NT2/D1 (cell line): ENCODE measurements at regions not wholly inside any gene's neighbourhood (a gene's known extent, or its start where the extent isn't known, plus 50 kb on each side); places are given as distances from the start of the nearest gene placed in this dataset.

ENCODE experiments used
- DNase-seq: peaks from one replicate; pipeline ENCODE4 v3.0.0-alpha.2; 2011; ENCODE audit warnings: low read depth, low spot score
- H3K27me3 ChIP-seq: 2 replicates; pipeline ENCODE4 v1.6.0; 2011; ENCODE audit warnings: mild to moderate bottlenecking; ENCODE audit not compliant: insufficient read length, insufficient read depth
- H3K36me3 ChIP-seq: 2 replicates; pipeline ENCODE4 v1.6.1; 2011; ENCODE audit warnings: mild to moderate bottlenecking, low read length, mixed read lengths; ENCODE audit not compliant: insufficient read depth, insufficient read length
- H3K4me1 ChIP-seq: 2 replicates; pipeline ENCODE4 v1.5.1; 2011; ENCODE audit not compliant: insufficient read depth, insufficient read length
- H3K4me3 ChIP-seq: 2 replicates; pipeline ENCODE4 v1.5.1; 2011; ENCODE audit warnings: low read depth; ENCODE audit not compliant: insufficient read length
- H3K9ac ChIP-seq: 2 replicates; pipeline ENCODE4 v1.6.0; 2011; ENCODE audit warnings: low read depth; ENCODE audit not compliant: insufficient read length
- H3K9me3 ChIP-seq: 2 replicates; pipeline ENCODE4 v1.5.1; 2011; ENCODE audit warnings: mild to moderate bottlenecking, low read length; ENCODE audit not compliant: insufficient read depth
- SUZ12 ChIP-seq: IDR thresholded peaks from 2 replicates; pipeline ENCODE4 v1.6.1; 2011; ENCODE audit not compliant: insufficient read length, insufficient read depth; ENCODE audit errors: extremely low read depth
- YY1 ChIP-seq: IDR thresholded peaks from 2 replicates; pipeline ENCODE4 v1.6.1; 2011; ENCODE audit not compliant: insufficient read length, insufficient read depth
- ZNF274 ChIP-seq: IDR thresholded peaks from 2 replicates; pipeline ENCODE4 v1.6.1; 2011; ENCODE audit warnings: mild to moderate bottlenecking, low read depth, low read length

- H3K4me1 ChIP-seq: no peaks in the 10 kb centered on the region
- no peak overlapping the region for H3K9ac ChIP-seq
- no peaks in the 10 kb centered on the region for H3K27me3 ChIP-seq
- no peaks in the 10 kb centered on the region for H3K36me3 ChIP-seq
- H3K4me3 ChIP-seq: no peak overlapping the region
- TF ChIP-seq SUZ12 (no peak), YY1 (no peak), ZNF274 (no peak)
- H3K9me3 ChIP-seq: no peaks in the 10 kb centered on the region
- DNase-seq: no peak
These were observed 447.9 kb upstream of the OPRM1 start for GRCh38 chr6:153591159-153591558.

DNA sequence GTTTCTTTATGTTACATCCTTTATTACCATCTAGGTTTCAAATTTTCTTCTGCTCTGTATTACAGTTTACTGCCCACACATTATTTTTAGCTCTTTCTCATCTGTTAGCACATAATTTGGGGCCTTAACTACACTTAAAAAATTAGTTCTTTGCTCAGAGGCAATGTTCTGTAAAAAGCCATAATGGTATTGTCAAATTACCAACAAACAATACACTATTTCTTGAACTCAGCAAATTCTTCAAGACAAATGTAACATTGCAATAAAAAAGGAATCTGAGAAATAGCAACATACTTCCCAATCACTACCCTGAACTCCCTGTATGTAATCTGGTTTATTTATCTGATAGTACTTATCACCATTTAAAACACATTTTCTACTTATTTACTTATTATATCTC is 448.6 kb upstream of the OPRM1 start:
- H3K27me3 ChIP-seq: no peaks in the 10 kb centered on the region
- no peaks in the 10 kb centered on the region for H3K4me1 ChIP-seq
- no peak overlapping the region for H3K4me3 ChIP-seq
- TF ChIP-seq SUZ12 (no peak), ZNF274 (no peak), YY1 (no peak)
- no peaks in the 10 kb centered on the region for H3K36me3 ChIP-seq
- H3K9me3 ChIP-seq: no peaks in the 10 kb centered on the region
- no peak for DNase-seq
- no peak overlapping the region for H3K9ac ChIP-seq

DNA sequence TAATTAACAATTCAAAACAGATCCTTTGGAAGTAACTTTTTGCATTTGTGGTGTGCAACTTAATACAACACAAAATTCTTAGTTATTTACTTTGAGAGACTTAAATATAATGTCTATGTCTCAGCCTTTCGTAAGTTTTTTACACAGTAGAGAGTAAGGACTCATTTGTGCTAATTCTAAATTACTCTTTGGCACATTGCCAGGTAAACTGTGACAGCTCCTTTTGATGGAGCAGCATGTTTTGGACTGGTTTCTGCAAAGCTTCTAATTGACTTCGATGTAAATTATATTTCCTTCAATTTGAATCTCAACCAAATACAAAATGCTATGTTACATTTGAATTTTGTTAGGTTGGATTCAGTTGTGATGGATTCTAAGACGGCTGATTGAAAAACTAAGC is 450.7 kb upstream of the OPRM1 start:
- Histone ChIP-seq H3K4me3 (no peak overlapping the region), H3K27me3 (no peaks in the 10 kb centered on the region), H3K36me3 (no peaks in the 10 kb centered on the region), H3K9me3 (no peaks in the 10 kb centered on the region), H3K4me1 (no peaks in the 10 kb centered on the region), H3K9ac (no peak overlapping the region)
- no peak for TF ChIP-seq SUZ12
- no peak for DNase-seq

GRCh38 chr6:153583685-153584084 is 452.6 kb upstream of the RGS17 start:
- H3K27me3 ChIP-seq: no peaks in the 10 kb centered on the region
- H3K4me1 ChIP-seq: no peaks in the 10 kb centered on the region
- H3K9me3 ChIP-seq: no peaks in the 10 kb centered on the region
- no peak overlapping the region for H3K4me3 ChIP-seq
- TF ChIP-seq SUZ12: no peak
- no peak for TF ChIP-seq YY1
- no peak for TF ChIP-seq ZNF274
- H3K9ac ChIP-seq: no peak overlapping the region
- no peak for DNase-seq
- H3K36me3 ChIP-seq: no peaks in the 10 kb centered on the region

DNA sequence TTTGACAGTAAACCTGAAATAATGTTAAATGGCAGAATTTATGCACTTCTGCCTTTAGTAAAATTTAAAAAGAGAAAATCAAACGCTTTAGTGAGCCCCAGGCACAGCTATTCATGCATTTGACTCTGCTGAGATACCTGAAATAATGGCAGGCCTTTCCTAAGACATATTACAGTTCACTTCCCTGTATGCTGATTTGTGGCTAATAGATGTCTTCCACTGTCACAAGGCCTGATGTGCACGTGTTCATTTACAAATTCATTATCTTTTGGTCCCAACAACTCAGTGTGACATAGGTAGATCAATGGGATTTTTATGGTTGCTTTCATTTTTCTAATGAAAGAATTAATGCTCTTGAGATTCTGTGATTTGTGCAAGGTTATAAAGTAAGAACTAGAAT is 449.7 kb upstream of the RGS17 start:
- Histone ChIP-seq H3K4me3 (no peak overlapping the region), H3K9me3 (no peaks in the 10 kb centered on the region), H3K27me3 (no peaks in the 10 kb centered on the region), H3K36me3 (no peaks in the 10 kb centered on the region), H3K9ac (no peak overlapping the region), H3K4me1 (no peaks in the 10 kb centered on the region)
- DNase-seq: no peak
- TF ChIP-seq ZNF274: no peak
- TF ChIP-seq YY1: no peak
- TF ChIP-seq SUZ12: no peak

- Histone ChIP-seq H3K27me3 (no peaks in the 10 kb centered on the region), H3K4me1 (no peaks in the 10 kb centered on the region)
- DNase-seq: no peak
These were observed 444.4 kb upstream of the RGS17 start for GRCh38 chr6:153575528-153575927.

GRCh38 chr6:153574231-153574630 is 443.1 kb upstream of the RGS17 start:
- TF ChIP-seq YY1: no peak
- no peak for TF ChIP-seq ZNF274
- no peak for TF ChIP-seq SUZ12
- Histone ChIP-seq H3K4me3 (no peak overlapping the region), H3K36me3 (no peaks in the 10 kb centered on the region), H3K9ac (no peak overlapping the region), H3K4me1 (no peaks in the 10 kb centered on the region), H3K27me3 (no peaks in the 10 kb centered on the region), H3K9me3 (no peaks in the 10 kb centered on the region)
- no peak for DNase-seq

More at GRCh38 chr6:153575528-153575927, 444.4 kb upstream of the RGS17 start:
- Histone ChIP-seq H3K9ac (no peak overlapping the region), H3K9me3 (no peaks in the 10 kb centered on the region), H3K36me3 (no peaks in the 10 kb centered on the region), H3K4me3 (no peak overlapping the region)
- TF ChIP-seq SUZ12: no peak
- no peak for TF ChIP-seq YY1
- no peak for TF ChIP-seq ZNF274

- H3K27me3 ChIP-seq: no peaks in the 10 kb centered on the region
- no peak for DNase-seq
- no peaks in the 10 kb centered on the region for H3K36me3 ChIP-seq
- TF ChIP-seq ZNF274 (no peak), YY1 (no peak), SUZ12 (no peak)
- no peaks in the 10 kb centered on the region for H3K4me1 ChIP-seq
- no peak overlapping the region for H3K4me3 ChIP-seq
- H3K9me3 ChIP-seq: no peaks in the 10 kb centered on the region
- no peak overlapping the region for H3K9ac ChIP-seq
These were observed 441.3 kb upstream of the RGS17 start for GRCh38 chr6:153572371-153572770.
